Tibial artery (tissue), 4 donors: ENCODE measurements at regions not wholly inside any gene's neighbourhood (a gene's known extent, or its start where the extent isn't known, plus 50 kb on each side); places are given as distances from the start of the nearest gene placed in this dataset.

Source experiments
- DNase-seq, 2 donors: peaks; one replicate each; pipeline ENCODE4 v3.0.0-alpha.2; 2019
- H3K27ac ChIP-seq, 2 donors: fragments of 200-600 bp; sonication (generic) in 1 of 2; 1 replicate in 1 of 2; 2 replicates in 1 of 2; pipeline ENCODE4 v1.5.1; 2018 to 2019; ENCODE audit warnings: mild to moderate bottlenecking in 1 of 2
- H3K27me3 ChIP-seq, 2 donors: fragments of 200-600 bp; sonication (generic) in 1 of 2; one replicate each; pipeline versions ENCODE4 v1.5.1 to v1.6.0; 2016 to 2019
- H3K36me3 ChIP-seq, 3 donors: fragments of 200-600 bp; sonication (generic) in 2 of 3; one replicate each; pipeline ENCODE4 v1.5.1; 2016 to 2019; ENCODE audit warnings: mild to moderate bottlenecking in 2 of 3
- H3K4me1 ChIP-seq, 4 donors: fragments of 200-600 bp; sonication (generic) in 2 of 4; 1 replicate in 3 of 4; 2 replicates in 1 of 4; pipeline ENCODE4 v1.5.1; 2016 to 2019
- H3K4me3 ChIP-seq, 2 donors: fragments of 200-600 bp; sonication (generic) in 1 of 2; 1 replicate in 1 of 2; 2 replicates in 1 of 2; pipeline ENCODE4 v1.5.1; 2018 to 2019; ENCODE audit warnings: mild to moderate bottlenecking in 2 of 2
- H3K9me3 ChIP-seq, 3 donors: fragments of 200-600 bp; sonication (generic) in 1 of 3; one replicate each; pipeline ENCODE4 v1.5.1; 2016 to 2019
- intact Hi-C: fragments of 100-400 bp; cut with DNase I; formaldehyde crosslinking; loops from one replicate; pipeline ENCODE4 v1.15.0; 2023; ENCODE audit warnings: low total_unique reads
- TF ChIP-seq, protein P1 (sequence below), 2 experiments: fragments of 200-600 bp in 1 of 2; fragments of 450-650 bp in 1 of 2; IDR thresholded peaks; one replicate each; pipeline ENCODE4 v1.5.1; 2017 to 2019; ENCODE audit warnings: antibody characterized with exemption in 2 of 2, mild to moderate bottlenecking in 1 of 2, moderate library complexity in 1 of 2

GRCh38 chr21:35254765-35255138 lies 205.7 kb upstream of the RUNX1 start:
- Histone ChIP-seq H3K27ac (no peak overlapping the region), H3K9me3 (no peaks in the 10 kb centered on the region), H3K4me3 (no peak overlapping the region), H3K36me3 (no peaks in the 10 kb centered on the region), H3K4me1 (peaks cover 0 to 18% (median 8%) of the 10 kb centered on the region in 4 donors), H3K27me3 (no peaks in the 10 kb centered on the region)
- intact Hi-C loops = no loop called here
- TF ChIP-seq, protein P1, sequence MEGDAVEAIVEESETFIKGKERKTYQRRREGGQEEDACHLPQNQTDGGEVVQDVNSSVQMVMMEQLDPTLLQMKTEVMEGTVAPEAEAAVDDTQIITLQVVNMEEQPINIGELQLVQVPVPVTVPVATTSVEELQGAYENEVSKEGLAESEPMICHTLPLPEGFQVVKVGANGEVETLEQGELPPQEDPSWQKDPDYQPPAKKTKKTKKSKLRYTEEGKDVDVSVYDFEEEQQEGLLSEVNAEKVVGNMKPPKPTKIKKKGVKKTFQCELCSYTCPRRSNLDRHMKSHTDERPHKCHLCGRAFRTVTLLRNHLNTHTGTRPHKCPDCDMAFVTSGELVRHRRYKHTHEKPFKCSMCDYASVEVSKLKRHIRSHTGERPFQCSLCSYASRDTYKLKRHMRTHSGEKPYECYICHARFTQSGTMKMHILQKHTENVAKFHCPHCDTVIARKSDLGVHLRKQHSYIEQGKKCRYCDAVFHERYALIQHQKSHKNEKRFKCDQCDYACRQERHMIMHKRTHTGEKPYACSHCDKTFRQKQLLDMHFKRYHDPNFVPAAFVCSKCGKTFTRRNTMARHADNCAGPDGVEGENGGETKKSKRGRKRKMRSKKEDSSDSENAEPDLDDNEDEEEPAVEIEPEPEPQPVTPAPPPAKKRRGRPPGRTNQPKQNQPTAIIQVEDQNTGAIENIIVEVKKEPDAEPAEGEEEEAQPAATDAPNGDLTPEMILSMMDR (IDR thresholded peaks at IDR 0.05) = no peak
- DNase-seq = no peak

DNA sequence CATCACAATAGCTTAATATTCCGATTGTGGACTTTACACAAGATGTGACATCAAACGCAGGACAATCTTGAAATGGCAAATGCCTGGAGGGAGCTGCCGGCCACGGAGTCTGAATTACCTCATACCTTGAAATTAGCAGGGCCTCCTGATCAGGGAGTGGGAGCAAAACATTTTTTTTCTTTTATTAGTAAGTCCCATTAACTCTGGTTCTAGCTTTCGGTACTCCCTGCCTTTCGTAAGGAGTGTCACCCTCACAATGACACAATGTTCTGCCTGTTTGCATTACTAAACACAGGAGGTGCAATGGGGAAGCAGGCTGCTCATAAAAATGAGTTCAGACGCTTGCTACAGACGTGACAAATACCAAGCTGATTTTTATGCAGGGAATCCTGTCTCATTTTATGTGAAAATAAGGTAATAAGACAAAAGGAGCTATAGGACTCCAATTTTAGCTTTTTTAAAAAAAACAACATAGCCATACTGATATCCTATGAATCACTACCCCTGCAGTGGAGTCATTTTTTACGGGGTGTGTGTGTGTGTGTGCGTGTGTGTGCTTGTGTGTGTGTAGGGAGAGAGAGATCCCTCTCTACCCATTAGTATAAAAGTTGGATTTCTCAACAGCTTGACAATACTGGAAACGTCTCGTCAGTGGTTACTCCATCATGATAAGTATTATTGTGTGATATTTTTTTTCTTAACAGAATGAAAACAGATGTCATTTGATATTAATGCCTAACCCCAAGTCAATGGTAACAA lies 205.1 kb upstream of the RUNX1 start:
- Histone ChIP-seq H3K4me3 (no peak overlapping the region), H3K27me3 (no peaks in the 10 kb centered on the region), H3K27ac (no peak overlapping the region), H3K36me3 (no peaks in the 10 kb centered on the region), H3K9me3 (no peaks in the 10 kb centered on the region), H3K4me1 (peaks cover 0 to 18% (median 8%) of the 10 kb centered on the region in 4 donors)
- intact Hi-C loops = no loop called here
- no peak for DNase-seq
- TF ChIP-seq, protein P1 (IDR thresholded peaks at IDR 0.05) = no peak

DNA sequence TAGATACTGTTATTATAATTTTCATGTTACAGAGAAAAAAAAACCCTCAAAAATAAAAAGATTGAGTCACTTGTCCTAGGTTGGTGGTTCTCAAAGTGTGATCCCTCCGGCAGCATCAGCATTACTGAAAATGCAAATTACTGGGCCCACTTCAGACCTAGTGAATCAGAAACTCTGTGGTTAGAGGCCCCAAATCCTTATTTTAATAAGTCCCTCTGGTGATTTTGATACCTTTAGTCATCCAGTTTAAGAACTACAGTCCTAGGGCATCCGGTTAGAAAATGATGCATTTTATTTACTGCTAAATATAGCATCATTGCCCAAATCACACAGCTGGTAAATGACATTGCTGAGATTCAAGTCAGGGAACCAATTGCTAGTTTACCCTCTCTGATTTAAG lies 203.7 kb upstream of the RUNX1 start:
- Histone ChIP-seq H3K9me3 (no peaks in the 10 kb centered on the region), H3K27me3 (no peaks in the 10 kb centered on the region), H3K36me3 (no peaks in the 10 kb centered on the region), H3K27ac (no peak overlapping the region), H3K4me1 (peaks cover 0 to 18% (median 8%) of the 10 kb centered on the region in 4 donors), H3K4me3 (no peak overlapping the region)
- no peak for DNase-seq
- TF ChIP-seq, protein P1 (IDR thresholded peaks at IDR 0.05) = no peak
- intact Hi-C loops = no loop called here

GRCh38 chr21:35249636-35250035 lies 200.5 kb upstream of the RUNX1 start:
- H3K9me3 ChIP-seq = no peaks in the 10 kb centered on the region
- TF ChIP-seq, protein P1 (IDR thresholded peaks at IDR 0.05) = no peak
- no peaks in the 10 kb centered on the region for H3K4me1 ChIP-seq
- no peak overlapping the region for H3K27ac ChIP-seq
- no peak overlapping the region for H3K4me3 ChIP-seq
- no peaks in the 10 kb centered on the region for H3K27me3 ChIP-seq
- intact Hi-C loops = no loop called here
- no peaks in the 10 kb centered on the region for H3K36me3 ChIP-seq
- no peak for DNase-seq

GRCh38 chr21:35245879-35246278 lies 196.8 kb upstream of the RUNX1 start:
- no peak for DNase-seq
- H3K9me3 ChIP-seq = no peaks in the 10 kb centered on the region
- no peaks in the 10 kb centered on the region for H3K4me1 ChIP-seq
- H3K4me3 ChIP-seq = no peak overlapping the region
- no peaks in the 10 kb centered on the region for H3K27me3 ChIP-seq
- TF ChIP-seq, protein P1 (IDR thresholded peaks at IDR 0.05) = no peak
- H3K27ac ChIP-seq = no peak overlapping the region
- intact Hi-C loops = no loop called here
- H3K36me3 ChIP-seq = no peaks in the 10 kb centered on the region
